ENCODE measurements at regions not wholly inside any gene's neighbourhood (a gene's known extent, or its start where the extent isn't known, plus 50 kb on each side); places are given as distances from the start of the nearest gene placed in this dataset.

GRCh38 chr5:125835293-125836172, 587.7 kb upstream of the GRAMD2B start:
- no peak for DNase-seq (ENCODE audit: low read depth, low spot score)

- no peak for DNase-seq (ENCODE audit: low read depth, low spot score)
Measured at GRCh38 chr5:125836256-125836655, 587.0 kb upstream of the GRAMD2B start.

GRCh38 chr5:125837866-125838265, 585.3 kb upstream of the GRAMD2B start:
- DNase-seq (ENCODE audit: low read depth, low spot score) = no peak

- no peak for DNase-seq (ENCODE audit: low read depth, low spot score)
Measured at GRCh38 chr5:125847561-125847960, 575.6 kb upstream of the GRAMD2B start.

GRCh38 chr5:125848751-125849150, 574.5 kb upstream of the GRAMD2B start:
- no peak for DNase-seq (ENCODE audit: low read depth, low spot score)

- no peak for DNase-seq (ENCODE audit: low read depth, low spot score)
Measured at GRCh38 chr5:125856949-125857348, 566.3 kb upstream of the GRAMD2B start.

- no peak for DNase-seq (ENCODE audit: low read depth, low spot score)
Measured at GRCh38 chr5:125863579-125863978, 559.6 kb upstream of the GRAMD2B start.

GRCh38 chr5:125865166-125865815, 557.9 kb upstream of the GRAMD2B start:
- DNase-seq (ENCODE audit: low read depth, low spot score) = no peak

GRCh38 chr5:125868036-125868435, 555.2 kb upstream of the GRAMD2B start:
- no peak for DNase-seq (ENCODE audit: low read depth, low spot score)

- no peak for DNase-seq (ENCODE audit: low read depth, low spot score)
Measured at GRCh38 chr5:125870256-125870655, 553.0 kb upstream of the GRAMD2B start.

- no peak for DNase-seq (ENCODE audit: low read depth, low spot score)
Measured at GRCh38 chr5:125874057-125874456, 549.2 kb upstream of the GRAMD2B start.

GRCh38 chr5:125874717-125875116, 548.5 kb upstream of the GRAMD2B start:
- no peak for DNase-seq (ENCODE audit: low read depth, low spot score)

- no peak for DNase-seq (ENCODE audit: low read depth, low spot score)
Measured at GRCh38 chr5:125877248-125877647, 546.0 kb upstream of the GRAMD2B start.

- no peak for DNase-seq (ENCODE audit: low read depth, low spot score)
Measured at GRCh38 chr5:125882061-125882460, 541.1 kb upstream of the GRAMD2B start.

- no peak for DNase-seq (ENCODE audit: low read depth, low spot score)
Measured at GRCh38 chr5:125883223-125883622, 540.0 kb upstream of the GRAMD2B start.

GRCh38 chr5:125888358-125888757, 534.9 kb upstream of the GRAMD2B start:
- DNase-seq (ENCODE audit: low read depth, low spot score) = no peak

GRCh38 chr5:125890511-125890931, 532.7 kb upstream of the GRAMD2B start:
- no peak for DNase-seq (ENCODE audit: low read depth, low spot score)

- DNase-seq (ENCODE audit: low read depth, low spot score) = no peak
Measured at GRCh38 chr5:125891061-125891725, 532.0 kb upstream of the GRAMD2B start.

GRCh38 chr5:125894383-125894782, 528.8 kb upstream of the GRAMD2B start:
- DNase-seq (ENCODE audit: low read depth, low spot score) = no peak

- no peak for DNase-seq (ENCODE audit: low read depth, low spot score)
Measured at GRCh38 chr5:125896368-125896767, 526.8 kb upstream of the GRAMD2B start.

GRCh38 chr5:125897089-125897488, 526.1 kb upstream of the GRAMD2B start:
- DNase-seq (ENCODE audit: low read depth, low spot score) = no peak

- no peak for DNase-seq (ENCODE audit: low read depth, low spot score)
Measured at GRCh38 chr5:125898851-125899405, 524.3 kb upstream of the GRAMD2B start.

All from activated CD4-positive, CD25-positive, alpha-beta regulatory T cell treated with anti-CD3 and anti-CD28 coated beads, Interleukin-2, amount 50 U/mL, for 16 hours (primary cell).